PFSK-1 (cell line): ENCODE measurements at regions not wholly inside any gene's neighbourhood (a gene's known extent, or its start where the extent isn't known, plus 50 kb on each side); places are given as distances from the start of the nearest gene placed in this dataset.

Source experiments
- FOXP2 ChIP-seq: optimal IDR thresholded peaks from 2 replicates; pipeline ENCODE3; 2011; ENCODE audit warnings: borderline replicate concordance, control low read depth, inconsistent platforms; ENCODE audit not compliant: insufficient read depth; ENCODE audit errors: extremely low read length, extremely low read depth
- POLR2AphosphoS5 ChIP-seq: IDR thresholded peaks from 2 replicates; pipeline ENCODE4 v1.6.1; 2012; ENCODE audit warnings: low read depth, mild to moderate bottlenecking, control low read depth, low read length, moderate library complexity
- SIN3A ChIP-seq: IDR thresholded peaks from 2 replicates; pipeline ENCODE4 v1.6.1; 2012; ENCODE audit warnings: mild to moderate bottlenecking, low read length, moderate library complexity, borderline replicate concordance; ENCODE audit not compliant: insufficient read depth
- TAF1 ChIP-seq: IDR thresholded peaks from 2 replicates; pipeline ENCODE4 v1.6.1; 2012; ENCODE audit warnings: low read length, control low read depth, borderline replicate concordance; ENCODE audit not compliant: insufficient read depth
- TF ChIP-seq, protein P1 (sequence below), 2 experiments: IDR thresholded peaks; 2 replicates each; pipeline versions ENCODE4 v1.6.1 to v1.8.0; 2011 to 2012; ENCODE audit warnings: low read depth in 2 of 2, low read length in 2 of 2, control low read depth in 1 of 2, inconsistent platforms in 1 of 2, mild to moderate bottlenecking in 1 of 2, moderate library complexity in 1 of 2; ENCODE audit not compliant: insufficient read depth in 1 of 2

DNA sequence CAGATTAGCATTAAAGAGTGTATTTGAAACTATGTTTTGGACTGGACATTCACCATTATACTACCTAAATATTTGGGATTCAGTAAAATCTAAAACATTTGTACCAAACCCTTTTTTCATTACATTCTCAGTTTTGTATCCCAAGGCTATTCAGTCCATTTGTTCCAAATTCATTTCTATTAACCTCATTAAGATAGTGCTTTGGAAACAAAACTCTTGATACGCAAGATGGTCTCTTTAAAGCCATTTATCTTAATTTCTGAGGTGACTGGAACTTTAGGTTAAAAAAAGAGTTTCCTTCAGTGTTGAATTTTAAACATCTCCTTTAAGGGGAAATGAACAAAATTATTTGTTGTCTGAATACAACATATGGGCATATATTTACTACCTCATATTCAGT lies 702.5 kb upstream of the GRAMD2B start:
- TF ChIP-seq, protein P1, sequence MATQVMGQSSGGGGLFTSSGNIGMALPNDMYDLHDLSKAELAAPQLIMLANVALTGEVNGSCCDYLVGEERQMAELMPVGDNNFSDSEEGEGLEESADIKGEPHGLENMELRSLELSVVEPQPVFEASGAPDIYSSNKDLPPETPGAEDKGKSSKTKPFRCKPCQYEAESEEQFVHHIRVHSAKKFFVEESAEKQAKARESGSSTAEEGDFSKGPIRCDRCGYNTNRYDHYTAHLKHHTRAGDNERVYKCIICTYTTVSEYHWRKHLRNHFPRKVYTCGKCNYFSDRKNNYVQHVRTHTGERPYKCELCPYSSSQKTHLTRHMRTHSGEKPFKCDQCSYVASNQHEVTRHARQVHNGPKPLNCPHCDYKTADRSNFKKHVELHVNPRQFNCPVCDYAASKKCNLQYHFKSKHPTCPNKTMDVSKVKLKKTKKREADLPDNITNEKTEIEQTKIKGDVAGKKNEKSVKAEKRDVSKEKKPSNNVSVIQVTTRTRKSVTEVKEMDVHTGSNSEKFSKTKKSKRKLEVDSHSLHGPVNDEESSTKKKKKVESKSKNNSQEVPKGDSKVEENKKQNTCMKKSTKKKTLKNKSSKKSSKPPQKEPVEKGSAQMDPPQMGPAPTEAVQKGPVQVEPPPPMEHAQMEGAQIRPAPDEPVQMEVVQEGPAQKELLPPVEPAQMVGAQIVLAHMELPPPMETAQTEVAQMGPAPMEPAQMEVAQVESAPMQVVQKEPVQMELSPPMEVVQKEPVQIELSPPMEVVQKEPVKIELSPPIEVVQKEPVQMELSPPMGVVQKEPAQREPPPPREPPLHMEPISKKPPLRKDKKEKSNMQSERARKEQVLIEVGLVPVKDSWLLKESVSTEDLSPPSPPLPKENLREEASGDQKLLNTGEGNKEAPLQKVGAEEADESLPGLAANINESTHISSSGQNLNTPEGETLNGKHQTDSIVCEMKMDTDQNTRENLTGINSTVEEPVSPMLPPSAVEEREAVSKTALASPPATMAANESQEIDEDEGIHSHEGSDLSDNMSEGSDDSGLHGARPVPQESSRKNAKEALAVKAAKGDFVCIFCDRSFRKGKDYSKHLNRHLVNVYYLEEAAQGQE (IDR thresholded peaks at IDR 0.05; ENCODE audit: insufficient read depth in 1 of 2, low read depth in 2 of 2, low read length in 2 of 2) = no peak
- TF ChIP-seq POLR2AphosphoS5 = no peak
- TF ChIP-seq SIN3A = no peak
- no peak for TF ChIP-seq TAF1
- no peak for TF ChIP-seq FOXP2
